Small intestine (tissue), 7 donors: ENCODE measurements at regions not wholly inside any gene's neighbourhood (a gene's known extent, or its start where the extent isn't known, plus 50 kb on each side); places are given as distances from the start of the nearest gene placed in this dataset.
"Not testable (repeated sequence)": the region's sequence is repeated elsewhere in the genome, so short reads cannot be mapped to it uniquely, and the experiment has no call there.

Source experiments
- DNase-seq, 2 donors: peaks; one replicate each; pipeline versions ENCODE4 v3.0.0 to v3.0.0-alpha.2; 2013
- FAIRE-seq: peaks from 2 replicates; lab custom pipeline; 2012; peaks lifted over from hg19 to GRCh38; lab: Jason Lieb, UNC
- H3K27ac ChIP-seq, 3 donors: one replicate each; pipeline ENCODE4 v1.5.1; 2013; ENCODE audit warnings: low read length in 2 of 3, mild to moderate bottlenecking in 2 of 3, control low read depth in 1 of 3, inconsistent platforms in 1 of 3, low read depth in 1 of 3, moderate library complexity in 1 of 3
- H3K27me3 ChIP-seq, 3 donors: one replicate each; pipeline ENCODE4 v1.6.1; 2013; ENCODE audit warnings: low read length in 3 of 3, inconsistent platforms in 1 of 3; ENCODE audit not compliant: control insufficient read depth in 3 of 3, insufficient read depth in 3 of 3
- H3K36me3 ChIP-seq, 3 donors: one replicate each; pipeline ENCODE4 v1.6.1; 2013; ENCODE audit warnings: low read length in 3 of 3, inconsistent platforms in 1 of 3, low read depth in 1 of 3, mild to moderate bottlenecking in 1 of 3, moderate library complexity in 1 of 3; ENCODE audit not compliant: control insufficient read depth in 3 of 3, insufficient read depth in 2 of 3
- H3K4me1 ChIP-seq, 3 donors: one replicate each; pipeline ENCODE4 v1.6.1; 2013; ENCODE audit warnings: low read length in 2 of 3, inconsistent platforms in 1 of 3, low read depth in 1 of 3, mild to moderate bottlenecking in 1 of 3, moderate library complexity in 1 of 3; ENCODE audit not compliant: control insufficient read depth in 3 of 3, insufficient read depth in 2 of 3
- H3K4me3 ChIP-seq, 3 donors: one replicate each; pipeline ENCODE4 v1.5.1; 2013; ENCODE audit warnings: low read length in 3 of 3, control low read depth in 1 of 3, inconsistent platforms in 1 of 3, low read depth in 1 of 3, mild to moderate bottlenecking in 1 of 3, moderate library complexity in 1 of 3
- H3K9me3 ChIP-seq, 2 donors: one replicate each; pipeline ENCODE4 v1.6.1; 2013; ENCODE audit warnings: low read depth in 1 of 2, low read length in 1 of 2; ENCODE audit not compliant: control insufficient read depth in 2 of 2, insufficient read depth in 1 of 2
- WGBS, 3 donors: extraction: QIAGEN DNeasy Blood & Tissue Kit; methylation state at CpG; one replicate each; pipeline ENCODE4 v1.1.7; 2013; 5-methylcytosine and 5-hydroxymethylcytosine counted together
- donor health status: healthy with polysubstance abuse.
- donor health status: control.
- donor health status: control.
- donor health status: Bipolar disorder and iron deficiency.
- donor health status: healthy.

DNA sequence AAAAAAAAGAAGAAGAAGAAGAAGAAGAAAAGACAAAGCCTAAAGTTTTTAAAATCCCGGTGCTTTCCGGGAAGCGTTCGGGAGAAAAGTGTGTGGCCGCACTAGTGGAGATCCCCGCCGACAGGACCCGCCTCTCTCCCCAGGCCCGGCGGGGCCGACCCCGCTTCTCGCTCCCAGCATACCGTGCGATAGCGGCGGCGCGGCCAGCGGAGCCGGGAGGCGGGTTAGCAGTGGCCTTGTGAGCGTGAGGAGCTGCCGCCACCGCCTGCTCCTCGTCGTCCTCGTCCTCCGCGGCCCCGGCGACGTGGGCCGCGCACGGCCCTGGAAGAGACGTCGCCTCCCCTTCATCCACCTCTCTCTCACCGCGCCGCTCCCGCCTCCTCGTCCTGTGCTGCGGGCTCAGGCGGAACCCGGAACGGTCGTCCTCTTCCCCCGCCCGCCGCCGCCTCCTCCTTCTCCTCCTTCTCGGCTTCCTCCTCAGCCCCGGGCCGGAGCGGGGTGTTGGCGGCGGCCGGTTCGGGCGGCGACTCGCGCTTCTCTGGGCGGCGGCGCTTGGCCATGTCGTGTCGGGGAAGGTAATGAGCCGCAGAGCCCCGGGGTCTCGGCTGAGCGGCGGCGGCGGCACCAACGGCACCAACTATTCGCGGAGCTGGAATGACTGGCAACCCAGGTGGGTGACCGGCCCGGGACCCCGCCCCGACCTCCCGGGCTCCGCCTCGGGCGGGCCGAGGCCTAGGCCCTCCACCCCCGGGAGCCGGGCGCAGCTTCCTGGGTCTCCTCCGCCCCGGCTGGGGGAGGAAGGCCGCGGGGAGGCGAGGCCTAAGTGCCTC, 62.6 kb upstream of the CDR2 start:
- 0 to 1% (median 0%) methylated on average over 53 to 95 of the region's 96 CpGs for WGBS, 3 donors

DNA sequence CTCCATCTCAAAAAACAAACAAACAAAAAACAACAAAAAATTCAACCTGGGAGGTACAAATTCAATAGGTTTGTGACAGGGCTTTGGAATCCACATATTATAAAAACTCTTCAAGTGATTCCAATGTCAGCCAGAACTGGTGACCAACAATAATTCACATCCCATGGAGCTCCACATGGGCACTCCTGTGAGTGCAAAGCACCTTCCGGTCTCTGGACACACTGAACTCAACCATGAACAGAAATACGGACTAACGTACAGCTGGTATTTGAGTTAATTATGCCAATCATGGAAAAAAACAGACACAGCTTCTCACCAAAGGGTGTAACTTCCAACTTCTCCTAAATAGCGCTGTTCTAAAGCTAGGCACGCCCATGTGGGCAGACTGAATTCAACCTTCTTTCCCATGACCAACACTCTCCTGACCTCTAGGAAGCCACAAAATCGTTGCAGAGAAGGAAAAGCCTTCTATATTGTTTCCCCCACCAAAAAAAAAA, 62.0 kb upstream of the CDR2 start:
- not testable (repeated sequence) for H3K9me3 ChIP-seq, FAIRE-seq, H3K27me3 ChIP-seq, H3K36me3 ChIP-seq, H3K4me1 ChIP-seq, DNase-seq
- WGBS, 3 donors: 0 to 4% (median 0%) methylated on average over 3 to 4 of the region's 6 CpGs
- peak overlapping the region in 2 of 3 donors; percentile 65 to 68 for H3K4me3 ChIP-seq
- peak overlapping the region in 1 of 3 donors; percentile 93 for H3K27ac ChIP-seq

More for the DNA sequence above, 62.6 kb upstream of the CDR2 start:
- FAIRE-seq, H3K9me3 ChIP-seq, H3K4me1 ChIP-seq, H3K36me3 ChIP-seq, H3K27me3 ChIP-seq: not testable (repeated sequence)
- H3K4me3 ChIP-seq: peak overlapping the region; percentile 65 to 68 (median 65)
- peak overlapping the region; percentile 93 to 96 (median 93) for H3K27ac ChIP-seq
- DNase-seq: peak; percentile 69 to 84

- WGBS, 3 donors: 89 to 91% (median 90%) methylated on average over 8 of the region's 9 CpGs
- not testable (repeated sequence) for DNase-seq, H3K27ac ChIP-seq, H3K4me3 ChIP-seq, H3K4me1 ChIP-seq, H3K9me3 ChIP-seq, H3K27me3 ChIP-seq, FAIRE-seq
- H3K36me3 ChIP-seq: peaks cover 8 to 26% (median 11%) of the 10 kb centered on the region in 3 donors
Observed at GRCh38 chr16:22431314-22431713, 56.9 kb upstream of the CDR2 start.

GRCh38 chr16:22428654-22429053, 54.2 kb upstream of the CDR2 start:
- Histone ChIP-seq H3K4me1 (no peaks in the 10 kb centered on the region), H3K9me3 (no peaks in the 10 kb centered on the region), H3K27me3 (no peaks in the 10 kb centered on the region), H3K27ac (no peak overlapping the region), H3K4me3 (no peak overlapping the region), H3K36me3 (peaks cover 11 to 50% (median 15%) of the 10 kb centered on the region in 3 donors)
- no peak for DNase-seq
- 71 to 90% (median 86%) methylated on average over 6 to 8 of the region's 8 CpGs for WGBS, 3 donors
- FAIRE-seq: no peak

DNA sequence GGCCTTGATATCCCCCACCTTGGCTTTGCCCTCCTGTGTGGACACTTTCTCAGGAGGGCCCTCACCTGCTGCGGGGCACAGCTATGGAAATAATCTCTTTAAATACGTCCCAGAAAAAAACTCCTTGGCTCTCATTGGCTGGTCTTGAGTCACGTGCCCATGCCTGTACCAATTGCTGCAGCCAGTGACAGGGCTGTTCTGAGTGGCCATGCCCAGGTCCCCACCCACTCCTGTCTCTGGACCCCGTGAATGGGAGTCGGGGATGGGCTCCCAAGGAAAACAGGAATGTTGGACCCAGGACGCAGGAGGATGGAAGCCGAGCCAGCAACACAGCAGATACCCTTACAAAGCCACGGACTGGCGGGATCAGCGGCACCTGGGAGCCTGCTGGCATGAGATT, 53.1 kb upstream of the CDR2 start:
- no peaks in the 10 kb centered on the region for H3K9me3 ChIP-seq
- no peaks in the 10 kb centered on the region for H3K27me3 ChIP-seq
- peaks cover 11 to 51% (median 15%) of the 10 kb centered on the region in 3 donors for H3K36me3 ChIP-seq
- no peak overlapping the region for H3K27ac ChIP-seq
- 94 to 95% (median 95%) methylated on average over 9 to 10 of the region's 10 CpGs for WGBS, 3 donors
- no peaks in the 10 kb centered on the region for H3K4me1 ChIP-seq
- DNase-seq: no peak
- no peak for FAIRE-seq
- no peak overlapping the region for H3K4me3 ChIP-seq

DNA sequence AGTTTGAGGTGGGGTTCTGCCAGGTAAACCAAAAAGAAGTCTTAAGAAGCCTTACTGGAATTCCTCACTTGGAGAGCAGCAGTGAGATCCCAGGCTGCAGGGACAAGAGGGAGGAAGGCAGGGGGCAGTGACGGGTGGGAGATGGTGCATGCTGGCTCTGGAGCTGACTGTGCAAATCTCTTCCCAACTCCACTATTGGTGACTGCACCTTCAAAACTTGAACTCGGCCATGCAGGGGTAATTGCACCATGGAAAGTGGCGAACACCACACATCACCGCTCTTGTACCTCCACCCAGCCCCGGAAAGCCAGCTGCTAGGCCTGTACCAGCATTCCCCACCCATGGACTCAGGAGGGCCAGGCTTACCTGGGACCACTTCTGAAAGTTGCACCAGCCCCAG, 51.4 kb upstream of the CDR2 start:
- H3K27ac ChIP-seq: no peak overlapping the region
- FAIRE-seq (no peak), DNase-seq (no peak)
- H3K4me1 ChIP-seq: no peaks in the 10 kb centered on the region
- H3K9me3 ChIP-seq: no peaks in the 10 kb centered on the region
- no peak overlapping the region for H3K4me3 ChIP-seq
- 93 to 98% (median 95%) methylated on average over 5 of the region's 5 CpGs for WGBS, 3 donors
- no peaks in the 10 kb centered on the region for H3K27me3 ChIP-seq
- H3K36me3 ChIP-seq: peaks cover 11 to 64% (median 20%) of the 10 kb centered on the region in 3 donors

DNA sequence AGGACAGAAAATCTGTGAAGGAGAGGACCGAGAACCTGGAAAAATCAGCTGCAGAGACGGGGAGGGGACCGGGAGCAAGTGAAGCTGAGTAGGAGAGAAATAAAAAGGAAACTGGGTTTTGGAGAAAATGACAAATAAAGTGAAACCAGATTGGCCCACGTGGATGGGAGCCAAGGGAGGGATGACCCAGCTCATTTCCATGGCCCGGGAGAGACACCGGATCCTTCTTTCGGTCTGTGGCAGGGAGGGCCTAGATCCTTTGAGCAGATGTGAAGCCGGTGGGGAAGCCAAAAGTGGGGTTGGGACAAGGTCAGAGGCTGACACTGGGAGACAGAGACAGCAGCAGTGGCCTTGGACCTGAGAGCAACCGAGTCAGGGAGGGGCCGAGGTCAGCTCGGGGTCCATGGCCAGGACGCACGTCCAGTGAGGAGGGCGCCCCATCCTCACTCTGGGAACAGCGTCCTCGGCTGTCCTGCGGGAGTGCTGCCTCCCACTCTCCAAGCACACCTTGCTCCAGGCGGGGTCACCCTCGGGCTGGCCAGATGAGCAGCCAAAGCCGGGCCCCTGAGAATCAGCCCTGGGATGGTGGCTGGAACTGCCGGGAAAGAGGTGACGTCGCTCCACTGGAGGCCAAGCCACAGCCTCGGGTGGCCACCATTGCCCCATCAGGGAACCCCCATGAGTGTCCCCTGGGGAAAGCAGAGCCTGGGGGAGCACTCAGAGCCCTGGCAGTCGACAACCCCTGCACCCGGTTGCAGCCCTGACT, 50.8 kb upstream of the CDR2 start:
- FAIRE-seq (no peak), DNase-seq (no peak)
- H3K4me3 ChIP-seq: no peak overlapping the region

GRCh38 chr16:22424161-22424937, 49.9 kb upstream of the CDR2 start:
- Histone ChIP-seq H3K36me3 (peaks cover 15 to 74% (median 24%) of the 10 kb centered on the region in 3 donors), H3K4me1 (no peaks in the 10 kb centered on the region), H3K27me3 (no peaks in the 10 kb centered on the region), H3K4me3 (no peak overlapping the region), H3K27ac (peak overlapping the region in 1 of 3 donors; percentile 57), H3K9me3 (no peaks in the 10 kb centered on the region)
- 64 to 90% (median 87%) methylated on average over 22 of the region's 22 CpGs for WGBS, 3 donors
- DNase-seq (no peak), FAIRE-seq (no peak)

More for the DNA sequence above, 50.8 kb upstream of the CDR2 start:
- no peaks in the 10 kb centered on the region for H3K27me3 ChIP-seq
- H3K4me1 ChIP-seq: no peaks in the 10 kb centered on the region
- peak overlapping the region in 1 of 3 donors; percentile 57 for H3K27ac ChIP-seq
- H3K9me3 ChIP-seq: no peaks in the 10 kb centered on the region
- H3K36me3 ChIP-seq: peaks cover 11 to 68% (median 20%) of the 10 kb centered on the region in 3 donors
- WGBS, 3 donors: 78 to 92% (median 90%) methylated on average over 26 of the region's 26 CpGs
